Progenitor cell of endocrine pancreas (in vitro differentiated cells): ENCODE measurements at regions not wholly inside any gene's neighbourhood (a gene's known extent, or its start where the extent isn't known, plus 50 kb on each side); places are given as distances from the start of the nearest gene placed in this dataset.
"Not testable (repeated sequence)": the region's sequence is repeated elsewhere in the genome, so short reads cannot be mapped to it uniquely, and the experiment has no call there.

ENCODE experiments used
- DNase-seq: peaks from one replicate; pipeline ENCODE4 v3.0.0; 2021; ENCODE audit warnings: low spot score; ENCODE audit not compliant: unreplicated experiment
- H3K27ac Mint-ChIP-seq: 2 replicates; pipeline ENCODE4 v1.8.0; 2021; ENCODE audit warnings: mild to moderate bottlenecking, moderate library complexity, mixed read lengths
- H3K27me3 Mint-ChIP-seq: 2 replicates; pipeline ENCODE4 v1.8.0; 2021; ENCODE audit warnings: mixed read lengths
- H3K36me3 Mint-ChIP-seq: 2 replicates; pipeline ENCODE4 v1.8.0; 2022; ENCODE audit warnings: mixed read lengths; ENCODE audit not compliant: insufficient read depth
- H3K4me1 Mint-ChIP-seq: 2 replicates; pipeline ENCODE4 v1.8.0; 2021; ENCODE audit warnings: low read depth, mixed read lengths
- H3K4me3 Mint-ChIP-seq: 2 replicates; pipeline ENCODE4 v1.8.0; 2021; ENCODE audit warnings: low read depth, mild to moderate bottlenecking, moderate library complexity, mixed read lengths
- H3K9me3 Mint-ChIP-seq: 2 replicates; pipeline ENCODE4 v1.8.0; 2021; ENCODE audit warnings: low read depth, mixed read lengths
- TF ChIP-seq, protein P1 (sequence below): fragments of 200-600 bp; sonication (generic); IDR thresholded peaks from one replicate; pipeline ENCODE4 v1.5.0; 2021; ENCODE audit warnings: antibody characterized with exemption, mild to moderate bottlenecking; ENCODE audit not compliant: unreplicated experiment

DNA sequence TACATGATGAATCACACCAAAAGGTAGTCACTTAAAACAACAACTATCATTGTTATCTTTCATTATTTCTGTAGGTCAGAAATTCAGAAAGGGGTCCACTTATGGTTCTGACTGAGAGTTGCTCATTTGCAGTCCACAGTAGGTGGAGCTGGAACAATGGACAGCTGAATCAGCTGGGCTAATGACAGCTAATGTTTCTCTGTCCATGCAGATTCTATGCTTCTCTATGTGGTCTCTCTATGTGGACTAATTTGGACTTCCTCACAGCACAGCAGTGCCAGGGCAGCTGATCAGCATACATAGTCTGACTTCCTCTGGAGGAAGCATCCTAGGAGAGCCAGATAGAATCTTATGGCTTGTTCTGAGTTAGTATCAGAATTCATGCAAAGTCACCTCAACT lies 131.7 kb upstream of the INTU start:
- Mint-ChIP-seq H3K27me3 (no peaks in the 10 kb centered on the region), H3K9me3 (no peaks in the 10 kb centered on the region), H3K4me1 (peaks cover 5% of the 10 kb centered on the region), H3K27ac (no peak overlapping the region), H3K36me3 (no peaks in the 10 kb centered on the region), H3K4me3 (no peak overlapping the region)
- TF ChIP-seq, protein P1, sequence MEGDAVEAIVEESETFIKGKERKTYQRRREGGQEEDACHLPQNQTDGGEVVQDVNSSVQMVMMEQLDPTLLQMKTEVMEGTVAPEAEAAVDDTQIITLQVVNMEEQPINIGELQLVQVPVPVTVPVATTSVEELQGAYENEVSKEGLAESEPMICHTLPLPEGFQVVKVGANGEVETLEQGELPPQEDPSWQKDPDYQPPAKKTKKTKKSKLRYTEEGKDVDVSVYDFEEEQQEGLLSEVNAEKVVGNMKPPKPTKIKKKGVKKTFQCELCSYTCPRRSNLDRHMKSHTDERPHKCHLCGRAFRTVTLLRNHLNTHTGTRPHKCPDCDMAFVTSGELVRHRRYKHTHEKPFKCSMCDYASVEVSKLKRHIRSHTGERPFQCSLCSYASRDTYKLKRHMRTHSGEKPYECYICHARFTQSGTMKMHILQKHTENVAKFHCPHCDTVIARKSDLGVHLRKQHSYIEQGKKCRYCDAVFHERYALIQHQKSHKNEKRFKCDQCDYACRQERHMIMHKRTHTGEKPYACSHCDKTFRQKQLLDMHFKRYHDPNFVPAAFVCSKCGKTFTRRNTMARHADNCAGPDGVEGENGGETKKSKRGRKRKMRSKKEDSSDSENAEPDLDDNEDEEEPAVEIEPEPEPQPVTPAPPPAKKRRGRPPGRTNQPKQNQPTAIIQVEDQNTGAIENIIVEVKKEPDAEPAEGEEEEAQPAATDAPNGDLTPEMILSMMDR: no peak
- DNase-seq: no peak

GRCh38 chr4:127503111-127503510 lies 129.6 kb upstream of the INTU start:
- no peak for DNase-seq

GRCh38 chr4:127505203-127505602 lies 127.6 kb upstream of the INTU start:
- no peak overlapping the region for H3K4me3 Mint-ChIP-seq

More at GRCh38 chr4:127503111-127503510, 129.6 kb upstream of the INTU start:
- Mint-ChIP-seq H3K27ac (no peak overlapping the region), H3K9me3 (no peaks in the 10 kb centered on the region), H3K27me3 (no peaks in the 10 kb centered on the region), H3K4me3 (no peak overlapping the region), H3K36me3 (no peaks in the 10 kb centered on the region), H3K4me1 (peaks cover 5% of the 10 kb centered on the region)
- TF ChIP-seq, protein P1: no peak

GRCh38 chr4:127506283-127506682 lies 126.5 kb upstream of the INTU start:
- Mint-ChIP-seq H3K36me3 (no peaks in the 10 kb centered on the region), H3K4me1 (peaks cover 5% of the 10 kb centered on the region), H3K4me3 (no peak overlapping the region), H3K27ac (no peak overlapping the region), H3K27me3 (no peaks in the 10 kb centered on the region), H3K9me3 (no peaks in the 10 kb centered on the region)
- DNase-seq: no peak
- TF ChIP-seq, protein P1: no peak

More at GRCh38 chr4:127505203-127505602, 127.6 kb upstream of the INTU start:
- H3K4me1 Mint-ChIP-seq: peaks cover 5% of the 10 kb centered on the region
- no peaks in the 10 kb centered on the region for H3K9me3 Mint-ChIP-seq
- H3K27ac Mint-ChIP-seq: no peak overlapping the region
- no peaks in the 10 kb centered on the region for H3K27me3 Mint-ChIP-seq
- TF ChIP-seq, protein P1: no peak
- H3K36me3 Mint-ChIP-seq: no peaks in the 10 kb centered on the region
- no peak for DNase-seq

DNA sequence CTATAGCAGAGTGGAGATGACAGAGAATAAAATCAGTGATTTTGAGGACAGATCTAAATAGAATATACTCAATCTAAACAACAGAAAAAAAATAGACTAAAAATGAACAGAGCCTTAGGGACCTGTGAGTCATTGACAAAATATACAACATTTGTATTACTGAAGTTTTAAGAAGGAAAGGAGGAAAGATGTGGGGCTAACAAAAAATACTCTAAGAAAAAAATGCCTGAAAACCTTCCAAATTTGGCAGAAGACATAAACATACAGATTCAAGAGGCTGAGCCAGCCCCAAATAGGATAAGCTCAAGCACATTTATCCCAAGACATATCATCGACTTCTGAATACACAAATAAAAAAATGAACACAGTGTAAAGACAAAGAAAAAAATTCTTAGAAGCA lies 123.6 kb upstream of the INTU start:
- no peak for DNase-seq
- no peaks in the 10 kb centered on the region for H3K4me1 Mint-ChIP-seq
- no peaks in the 10 kb centered on the region for H3K36me3 Mint-ChIP-seq
- no peak overlapping the region for H3K27ac Mint-ChIP-seq
- no peak overlapping the region for H3K4me3 Mint-ChIP-seq
- TF ChIP-seq, protein P1: no peak
- H3K27me3 Mint-ChIP-seq: no peaks in the 10 kb centered on the region
- no peaks in the 10 kb centered on the region for H3K9me3 Mint-ChIP-seq

GRCh38 chr4:127512672-127513071 lies 120.1 kb upstream of the INTU start:
- not testable (repeated sequence) for H3K27ac Mint-ChIP-seq, H3K9me3 Mint-ChIP-seq, H3K36me3 Mint-ChIP-seq, H3K4me1 Mint-ChIP-seq, H3K4me3 Mint-ChIP-seq, H3K27me3 Mint-ChIP-seq, DNase-seq

GRCh38 chr4:127515259-127515658 lies 117.5 kb upstream of the INTU start:
- not testable (repeated sequence) for H3K4me3 Mint-ChIP-seq, H3K4me1 Mint-ChIP-seq, H3K36me3 Mint-ChIP-seq, H3K9me3 Mint-ChIP-seq, DNase-seq, H3K27ac Mint-ChIP-seq, H3K27me3 Mint-ChIP-seq
